ENCODE measurements at regions not wholly inside any gene's neighbourhood (a gene's known extent, or its start where the extent isn't known, plus 50 kb on each side); places are given as distances from the start of the nearest gene placed in this dataset.

DNA sequence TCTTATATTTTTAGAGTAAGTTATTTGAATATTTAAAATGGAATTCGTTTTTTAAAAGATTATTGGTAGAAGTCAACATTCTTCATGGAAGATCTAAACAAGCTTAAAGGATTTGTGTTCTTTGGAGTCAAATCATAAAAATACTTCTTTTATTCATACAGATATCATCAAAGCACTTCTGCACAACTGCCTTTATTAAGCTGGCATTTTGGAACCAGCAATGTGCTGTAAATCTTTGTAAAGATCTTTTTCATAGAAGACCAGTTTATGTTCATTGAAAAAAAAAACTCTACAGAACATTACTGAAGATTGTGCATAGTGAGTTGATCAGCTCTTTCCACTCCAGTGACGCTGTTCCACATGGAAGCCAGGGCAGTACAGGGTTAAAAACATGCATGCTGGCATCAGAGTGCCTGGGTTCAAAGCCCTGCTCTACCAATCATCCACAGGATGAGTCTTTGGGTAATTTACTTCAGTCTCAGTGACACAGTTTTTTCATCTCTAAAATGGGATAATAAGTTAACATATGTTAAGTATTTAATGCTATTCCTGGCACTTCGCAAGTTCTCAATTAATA is 109.6 kb upstream of the SLC38A4 start:
- FAIRE-seq (no peak), ATAC-seq (no peak), DNase-seq (ENCODE audit: low spot score) (no peak)
- H3K36me3 ChIP-seq (replicated peaks in 1 of 2; ENCODE audit: control insufficient read depth in 1 of 2, insufficient read depth in 2 of 2, low read length in 2 of 2): no peaks in the 10 kb centered on the region
- no peak overlapping the region for H3K4me3 ChIP-seq (replicated peaks in 1 of 3; ENCODE audit: insufficient read depth in 1 of 3, low read depth in 2 of 3, low read length in 3 of 3)
- no peak overlapping the region for H3K27ac ChIP-seq (ENCODE audit: extremely low read length, insufficient read depth, low read length)
- H3K27me3 ChIP-seq (ENCODE audit: control insufficient read depth in 1 of 2, insufficient read depth in 2 of 2, low read length in 2 of 2): no peaks in the 10 kb centered on the region
- peaks cover 42% of the 10 kb centered on the region for H3K4me1 ChIP-seq (ENCODE audit: insufficient read depth, low read length)
- no peak overlapping the region for H3K9ac ChIP-seq (ENCODE audit: insufficient read depth, low read depth, low read length)
- H2AFZ ChIP-seq (ENCODE audit: low read length): no peak overlapping the region
- 60% methylated on average over 3 of the region's 3 CpGs for WGBS (ENCODE audit: low lambda C conversion rate)
- no peaks in the 10 kb centered on the region for H3K79me2 ChIP-seq (ENCODE audit: insufficient read depth, low read length)
- in situ Hi-C loops (cut with HindIII; ENCODE audit: extremely low pct_ligation_motif_present, low pct_unique_long_range_greater_than_20kb): loop anchor here (10.0 kb wide), 2 partner anchors 161 to 591 kb away; no protein-coding TSS in a partner anchor
- H3K9me3 ChIP-seq (ENCODE audit: low read length): no peaks in the 10 kb centered on the region
- POLR2A ChIA-PET: interaction anchor here (1.0 kb wide), 1 partner anchor 261 kb away, joined by 3 read pairs; no protein-coding TSS in a partner anchor
- BruUV-seq (replicated peaks): no TSS peak
- intact Hi-C loops (cut with micrococcal nuclease; ENCODE audit: unreplicated experiment): loop anchor here (2.0 to 10.0 kb wide), 2 partner anchors 441 to 593 kb away; no protein-coding TSS in a partner anchor
- H3K4me2 ChIP-seq (ENCODE audit: low read depth, low read length): peak overlapping the region; percentile 59; the same call in 1 of the 2 replicates
- TF ChIP-seq ZNF652 (CRISPR knock-in tag; IDR thresholded peaks at IDR 0.05; ENCODE audit: borderline replicate concordance, low read depth): peak; percentile 67
- TF ChIP-seq GATAD1 (CRISPR knock-in tag; IDR thresholded peaks at IDR 0.05): no peak
- TF ChIP-seq, protein P1, sequence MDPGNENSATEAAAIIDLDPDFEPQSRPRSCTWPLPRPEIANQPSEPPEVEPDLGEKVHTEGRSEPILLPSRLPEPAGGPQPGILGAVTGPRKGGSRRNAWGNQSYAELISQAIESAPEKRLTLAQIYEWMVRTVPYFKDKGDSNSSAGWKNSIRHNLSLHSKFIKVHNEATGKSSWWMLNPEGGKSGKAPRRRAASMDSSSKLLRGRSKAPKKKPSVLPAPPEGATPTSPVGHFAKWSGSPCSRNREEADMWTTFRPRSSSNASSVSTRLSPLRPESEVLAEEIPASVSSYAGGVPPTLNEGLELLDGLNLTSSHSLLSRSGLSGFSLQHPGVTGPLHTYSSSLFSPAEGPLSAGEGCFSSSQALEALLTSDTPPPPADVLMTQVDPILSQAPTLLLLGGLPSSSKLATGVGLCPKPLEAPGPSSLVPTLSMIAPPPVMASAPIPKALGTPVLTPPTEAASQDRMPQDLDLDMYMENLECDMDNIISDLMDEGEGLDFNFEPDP (CRISPR knock-in tag; conservative IDR thresholded peaks at IDR 0.05): no peak
- TF ChIP-seq ZNF468 (CRISPR knock-in tag; IDR thresholded peaks at IDR 0.05): no peak
- TF ChIP-seq ZFP62 (CRISPR knock-in tag; IDR thresholded peaks at IDR 0.05): no peak
- TF ChIP-seq, protein P2, sequence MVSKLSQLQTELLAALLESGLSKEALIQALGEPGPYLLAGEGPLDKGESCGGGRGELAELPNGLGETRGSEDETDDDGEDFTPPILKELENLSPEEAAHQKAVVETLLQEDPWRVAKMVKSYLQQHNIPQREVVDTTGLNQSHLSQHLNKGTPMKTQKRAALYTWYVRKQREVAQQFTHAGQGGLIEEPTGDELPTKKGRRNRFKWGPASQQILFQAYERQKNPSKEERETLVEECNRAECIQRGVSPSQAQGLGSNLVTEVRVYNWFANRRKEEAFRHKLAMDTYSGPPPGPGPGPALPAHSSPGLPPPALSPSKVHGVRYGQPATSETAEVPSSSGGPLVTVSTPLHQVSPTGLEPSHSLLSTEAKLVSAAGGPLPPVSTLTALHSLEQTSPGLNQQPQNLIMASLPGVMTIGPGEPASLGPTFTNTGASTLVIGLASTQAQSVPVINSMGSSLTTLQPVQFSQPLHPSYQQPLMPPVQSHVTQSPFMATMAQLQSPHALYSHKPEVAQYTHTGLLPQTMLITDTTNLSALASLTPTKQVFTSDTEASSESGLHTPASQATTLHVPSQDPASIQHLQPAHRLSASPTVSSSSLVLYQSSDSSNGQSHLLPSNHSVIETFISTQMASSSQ (IDR thresholded peaks at IDR 0.05; ENCODE audit: low read depth): no peak
- TF ChIP-seq, protein P2 (CRISPR knock-in tag; IDR thresholded peaks at IDR 0.05; ENCODE audit: borderline replicate concordance): no peak
- TF ChIP-seq, protein P3, sequence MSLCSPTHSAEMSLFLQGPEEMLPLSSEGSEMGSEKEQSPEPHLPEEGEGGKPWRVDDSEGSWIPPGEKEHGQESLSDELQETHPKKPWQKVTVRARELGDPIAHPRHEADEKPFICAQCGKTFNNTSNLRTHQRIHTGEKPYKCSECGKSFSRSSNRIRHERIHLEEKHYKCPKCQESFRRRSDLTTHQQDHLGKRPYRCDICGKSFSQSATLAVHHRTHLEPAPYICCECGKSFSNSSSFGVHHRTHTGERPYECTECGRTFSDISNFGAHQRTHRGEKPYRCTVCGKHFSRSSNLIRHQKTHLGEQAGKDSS (CRISPR knock-in tag; IDR thresholded peaks at IDR 0.05; ENCODE audit: borderline replicate concordance, low read depth): no peak
- TF ChIP-seq ZNF629 (CRISPR knock-in tag; conservative IDR thresholded peaks at IDR 0.05): peak; percentile 40
- no peaks in the 10 kb centered on the region for H4K20me1 ChIP-seq (ENCODE audit: insufficient read depth, low read length)
- CTCF ChIA-PET (ENCODE audit: low intra/inter-chr PET ratio, low total read pairs): no interaction called here

Measured in HepG2 (cell line).